ENCODE measurements at regions not wholly inside any gene's neighbourhood (a gene's known extent, or its start where the extent isn't known, plus 50 kb on each side); places are given as distances from the start of the nearest gene placed in this dataset.

GRCh38 chr4:31682796-31683195, 962.6 kb downstream of the PCDH7 start:
- Mint-ChIP-seq H3K4me3 (no peak overlapping the region), H3K4me1 (ENCODE audit: low read depth) (no peaks in the 10 kb centered on the region), H3K9me3 (peaks cover 9% of the 10 kb centered on the region), H3K27me3 (no peaks in the 10 kb centered on the region), H3K36me3 (ENCODE audit: low read depth) (no peaks in the 10 kb centered on the region), H3K27ac (no peak overlapping the region)
- ChIA-PET CTCF (no interaction called here), POLR2A (no interaction called here)
- Histone ChIP-seq H3K9me3 (ENCODE audit: control insufficient read depth in 1 of 2, insufficient read depth in 1 of 2, low read length in 2 of 2) (peaks cover 0 to 5% of the 10 kb centered on the region in 2 experiments), H3K27ac (ENCODE audit: low read depth in 1 of 2, low read length in 2 of 2) (no peak overlapping the region), H3K36me3 (ENCODE audit: insufficient read depth, low read length) (no peaks in the 10 kb centered on the region), H3K4me3 (ENCODE audit: low read length) (no peak overlapping the region), H3K4me1 (ENCODE audit: insufficient read depth, low read length) (no peaks in the 10 kb centered on the region), H3K27me3 (ENCODE audit: control insufficient read depth in 1 of 2, insufficient read depth in 2 of 2, low read length in 2 of 2) (no peaks in the 10 kb centered on the region)
- no peak for ATAC-seq (ENCODE audit: poor library complexity)
- intact Hi-C loops (cut with DNase I, micrococcal nuclease): no loop called here
- TF ChIP-seq CTCF (IDR thresholded peaks at IDR 0.05): no peak
- no peak for DNase-seq

GRCh38 chr4:31687717-31688342, 967.7 kb downstream of the PCDH7 start:
- Histone ChIP-seq H3K4me3 (ENCODE audit: low read length) (no peak overlapping the region), H3K36me3 (ENCODE audit: insufficient read depth, low read length) (no peaks in the 10 kb centered on the region), H3K27me3 (ENCODE audit: control insufficient read depth in 1 of 2, insufficient read depth in 2 of 2, low read length in 2 of 2) (no peaks in the 10 kb centered on the region), H3K4me1 (ENCODE audit: insufficient read depth, low read length) (no peaks in the 10 kb centered on the region), H3K27ac (ENCODE audit: low read depth in 1 of 2, low read length in 2 of 2) (no peak overlapping the region), H3K9me3 (ENCODE audit: control insufficient read depth in 1 of 2, insufficient read depth in 1 of 2, low read length in 2 of 2) (no peaks in the 10 kb centered on the region)
- Mint-ChIP-seq H3K4me3 (no peak overlapping the region), H3K4me1 (ENCODE audit: low read depth) (no peaks in the 10 kb centered on the region), H3K27me3 (no peaks in the 10 kb centered on the region), H3K36me3 (ENCODE audit: low read depth) (no peaks in the 10 kb centered on the region), H3K9me3 (peaks cover 8% of the 10 kb centered on the region), H3K27ac (no peak overlapping the region)
- intact Hi-C loops (cut with DNase I, micrococcal nuclease): no loop called here
- POLR2A ChIA-PET: no interaction called here
- no peak for ATAC-seq (ENCODE audit: poor library complexity)
- DNase-seq: no peak
- no peak for TF ChIP-seq CTCF (IDR thresholded peaks at IDR 0.05)
- CTCF ChIA-PET: no interaction called here

GRCh38 chr4:31692399-31692940, 972.3 kb downstream of the PCDH7 start:
- DNase-seq: no peak
- H3K4me3 Mint-ChIP-seq: no peak overlapping the region
- POLR2A ChIA-PET: no interaction called here

More at GRCh38 chr4:31692399-31692940, 972.3 kb downstream of the PCDH7 start:
- CTCF ChIA-PET: no interaction called here
- no peak for ATAC-seq (ENCODE audit: poor library complexity)
- H3K27ac Mint-ChIP-seq: no peak overlapping the region
- no peaks in the 10 kb centered on the region for H3K36me3 ChIP-seq (ENCODE audit: insufficient read depth, low read length)
- TF ChIP-seq CTCF (IDR thresholded peaks at IDR 0.05): no peak
- intact Hi-C loops (cut with DNase I, micrococcal nuclease): no loop called here
- H3K27me3 Mint-ChIP-seq: no peaks in the 10 kb centered on the region
- peaks cover 16% of the 10 kb centered on the region for H3K9me3 Mint-ChIP-seq
- H3K36me3 Mint-ChIP-seq (ENCODE audit: low read depth): no peaks in the 10 kb centered on the region
- no peaks in the 10 kb centered on the region for H3K4me1 ChIP-seq (ENCODE audit: insufficient read depth, low read length)
- H3K4me3 ChIP-seq (ENCODE audit: low read length): no peak overlapping the region
- no peaks in the 10 kb centered on the region for H3K27me3 ChIP-seq (ENCODE audit: control insufficient read depth in 1 of 2, insufficient read depth in 2 of 2, low read length in 2 of 2)
- no peaks in the 10 kb centered on the region for H3K4me1 Mint-ChIP-seq (ENCODE audit: low read depth)
- H3K9me3 ChIP-seq (ENCODE audit: control insufficient read depth in 1 of 2, insufficient read depth in 1 of 2, low read length in 2 of 2): no peaks in the 10 kb centered on the region
- no peak overlapping the region for H3K27ac ChIP-seq (ENCODE audit: low read depth in 1 of 2, low read length in 2 of 2)
